ENCODE measurements at regions not wholly inside any gene's neighbourhood (a gene's known extent, or its start where the extent isn't known, plus 50 kb on each side); places are given as distances from the start of the nearest gene placed in this dataset.

GRCh38 chr3:94739420-94739819 is 676.6 kb downstream of the NSUN3 start:
- TF ChIP-seq BCL6B (tag by site-specific recombination; IDR thresholded peaks at IDR 0.05), result no peak
- TF ChIP-seq ZNF214 (tag by site-specific recombination; IDR thresholded peaks at IDR 0.05; ENCODE audit: borderline replicate concordance), result no peak
- no peak for TF ChIP-seq ZNF121 (tag by site-specific recombination; IDR thresholded peaks at IDR 0.05)
- H3K9me3 ChIP-seq (ENCODE audit: control insufficient read depth, insufficient read depth, low read depth, low read length), result no peaks in the 10 kb centered on the region
- CTCF ChIA-PET, result no interaction called here
- no peaks in the 10 kb centered on the region for H3K36me3 ChIP-seq (ENCODE audit: control insufficient read depth in 2 of 2, insufficient read depth in 1 of 2, low read length in 2 of 2)
- no peak overlapping the region for H3K27ac ChIP-seq (ENCODE audit: extremely low read depth, low read depth, low read length)
- H3K4me1 ChIP-seq (ENCODE audit: control insufficient read depth, insufficient read depth, low read length), result no peaks in the 10 kb centered on the region
- POLR2A ChIA-PET, result no interaction called here
- H3K4me3 ChIP-seq (ENCODE audit: low read depth, low read length), result no peak overlapping the region

DNA sequence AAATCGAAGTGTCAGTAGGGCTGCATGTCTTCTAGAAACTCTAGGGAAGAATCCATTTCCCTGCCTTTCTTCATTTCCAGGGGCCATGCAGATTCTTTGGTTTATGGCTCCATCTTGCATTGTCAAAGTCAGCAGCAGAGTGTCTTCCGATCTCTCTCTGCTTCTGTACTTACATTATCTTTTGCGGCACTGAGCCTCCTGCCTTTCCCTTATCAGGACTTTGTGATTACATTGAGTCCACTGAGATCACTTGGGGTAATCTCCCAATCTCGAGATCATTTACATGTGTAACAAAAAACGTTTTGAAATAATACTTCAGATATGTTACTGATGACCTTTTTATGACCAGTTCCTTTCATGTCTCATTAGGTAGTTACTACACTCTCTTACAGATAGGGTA is 695.9 kb downstream of the NSUN3 start:
- TF ChIP-seq ZNF518A (tag by site-specific recombination; conservative IDR thresholded peaks at IDR 0.05; ENCODE audit: low read depth), result no peak
- H3K4me3 ChIP-seq (ENCODE audit: low read depth, low read length), result no peak overlapping the region
- no peaks in the 10 kb centered on the region for H3K4me1 ChIP-seq (ENCODE audit: control insufficient read depth, insufficient read depth, low read length)
- H3K36me3 ChIP-seq (ENCODE audit: control insufficient read depth in 2 of 2, insufficient read depth in 1 of 2, low read length in 2 of 2), result no peaks in the 10 kb centered on the region
- no peak overlapping the region for H3K27ac ChIP-seq (ENCODE audit: extremely low read depth, low read depth, low read length)
- ChIA-PET CTCF (no interaction called here), POLR2A (no interaction called here)
- no peaks in the 10 kb centered on the region for H3K9me3 ChIP-seq (ENCODE audit: control insufficient read depth, insufficient read depth, low read depth, low read length)

GRCh38 chr3:94772402-94772801 is 709.5 kb downstream of the NSUN3 start:
- Histone ChIP-seq H3K27ac (ENCODE audit: extremely low read depth, low read depth, low read length) (no peak overlapping the region), H3K4me3 (ENCODE audit: low read depth, low read length) (no peak overlapping the region), H3K36me3 (ENCODE audit: control insufficient read depth in 2 of 2, insufficient read depth in 1 of 2, low read length in 2 of 2) (no peaks in the 10 kb centered on the region), H3K9me3 (ENCODE audit: control insufficient read depth, insufficient read depth, low read depth, low read length) (no peaks in the 10 kb centered on the region), H3K4me1 (ENCODE audit: control insufficient read depth, insufficient read depth, low read length) (no peaks in the 10 kb centered on the region)
- TF ChIP-seq ZNF202 (tag by site-specific recombination; IDR thresholded peaks at IDR 0.05; ENCODE audit: borderline replicate concordance), result no peak
- no peak for TF ChIP-seq ZNF510 (tag by site-specific recombination; IDR thresholded peaks at IDR 0.05; ENCODE audit: insufficient replicate concordance)
- TF ChIP-seq ZNF843 (tag by site-specific recombination; IDR thresholded peaks at IDR 0.05), result no peak
- TF ChIP-seq ZNF18 (tag by site-specific recombination; IDR thresholded peaks at IDR 0.05), result no peak
- no peak for TF ChIP-seq ZFP37 (tag by site-specific recombination; IDR thresholded peaks at IDR 0.05)
- TF ChIP-seq ZNF184 (tag by site-specific recombination; IDR thresholded peaks at IDR 0.05), result no peak
- TF ChIP-seq YY2 (tag by site-specific recombination; IDR thresholded peaks at IDR 0.05), result no peak
- TF ChIP-seq ZNF37A (tag by site-specific recombination; IDR thresholded peaks at IDR 0.05), result no peak
- TF ChIP-seq, protein P1, sequence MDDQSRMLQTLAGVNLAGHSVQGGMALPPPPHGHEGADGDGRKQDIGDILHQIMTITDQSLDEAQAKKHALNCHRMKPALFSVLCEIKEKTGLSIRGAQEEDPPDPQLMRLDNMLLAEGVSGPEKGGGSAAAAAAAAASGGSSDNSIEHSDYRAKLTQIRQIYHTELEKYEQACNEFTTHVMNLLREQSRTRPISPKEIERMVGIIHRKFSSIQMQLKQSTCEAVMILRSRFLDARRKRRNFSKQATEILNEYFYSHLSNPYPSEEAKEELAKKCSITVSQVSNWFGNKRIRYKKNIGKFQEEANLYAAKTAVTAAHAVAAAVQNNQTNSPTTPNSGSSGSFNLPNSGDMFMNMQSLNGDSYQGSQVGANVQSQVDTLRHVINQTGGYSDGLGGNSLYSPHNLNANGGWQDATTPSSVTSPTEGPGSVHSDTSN (CRISPR knock-in tag; IDR thresholded peaks at IDR 0.05), result no peak
- ChIA-PET CTCF (no interaction called here), POLR2A (no interaction called here)

Data from HEK293 (cell line).